GM12878 (cell line): ENCODE measurements at regions not wholly inside any gene's neighbourhood (a gene's known extent, or its start where the extent isn't known, plus 50 kb on each side); places are given as distances from the start of the nearest gene placed in this dataset.

Experiments used
- ATF2 ChIP-seq: IDR thresholded peaks from 2 replicates; pipeline ENCODE4 v1.6.1; 2012; ENCODE audit warnings: low read length, inconsistent platforms
- BACH1 ChIP-seq: fragments of 450-650 bp; IDR thresholded peaks from 2 replicates; pipeline ENCODE4 v1.6.1; 2017; ENCODE audit warnings: mild to moderate bottlenecking, borderline replicate concordance
- BCL11A ChIP-seq: IDR thresholded peaks from 2 replicates; pipeline ENCODE4 v1.6.1; 2011; ENCODE audit warnings: low read depth, low read length
- CUX1 ChIP-seq: IDR thresholded peaks from 2 replicates; pipeline ENCODE4 v1.6.1; 2012; ENCODE audit warnings: improper control_type of control experiment, low read depth, low read length; ENCODE audit not compliant: insufficient replicate concordance
- DPF2 ChIP-seq: fragments of 450-650 bp; IDR thresholded peaks from 2 replicates; pipeline ENCODE4 v1.6.1; 2017; ENCODE audit warnings: mild to moderate bottlenecking
- E2F8 ChIP-seq: fragments of 450-650 bp; IDR thresholded peaks from 2 replicates; pipeline ENCODE4 v1.6.1; 2018; ENCODE audit warnings: mild to moderate bottlenecking, low read depth, moderate library complexity; ENCODE audit not compliant: partially characterized antibody
- EGR1 ChIP-seq, 2 experiments: IDR thresholded peaks; 1 replicate in 1 of 2; 2 replicates in 1 of 2; pipeline ENCODE4 v1.6.1; 2011 to 2012; ENCODE audit warnings: low read depth in 2 of 2, low read length in 2 of 2, borderline replicate concordance in 1 of 2, mild to moderate bottlenecking in 1 of 2, moderate library complexity in 1 of 2
- NFXL1 ChIP-seq: fragments of 450-650 bp; IDR thresholded peaks from 2 replicates; pipeline ENCODE4 v1.6.1; 2017; ENCODE audit warnings: antibody characterized with exemption, mild to moderate bottlenecking, borderline replicate concordance
- NRF1 ChIP-seq: conservative IDR thresholded peaks from 2 replicates; pipeline ENCODE4 v1.6.1; 2011; ENCODE audit warnings: mild to moderate bottlenecking, low read depth, low read length, improper control_type of control experiment
- STAT1 ChIP-seq: fragments of 450-650 bp; conservative IDR thresholded peaks from 2 replicates; pipeline ENCODE4 v1.6.1; 2014; ENCODE audit warnings: antibody characterized with exemption, mild to moderate bottlenecking
- SUZ12 ChIP-seq: fragments of 200-600 bp; sonication (generic); IDR thresholded peaks from one replicate; pipeline ENCODE4 v1.6.1; 2018; ENCODE audit warnings: antibody characterized with exemption, mild to moderate bottlenecking; ENCODE audit not compliant: unreplicated experiment
- TARDBP ChIP-seq: IDR thresholded peaks from 2 replicates; pipeline ENCODE4 v1.6.1; 2016; ENCODE audit warnings: borderline replicate concordance
- ZBED1 ChIP-seq: IDR thresholded peaks from 2 replicates; pipeline ENCODE4 v1.6.1; 2016; ENCODE audit warnings: borderline replicate concordance
- ZBTB11 ChIP-seq: fragments of 450-650 bp; formaldehyde crosslinking; IDR thresholded peaks from 2 replicates; pipeline ENCODE4 v1.5.0; 2022; ENCODE audit warnings: mild to moderate bottlenecking, missing genetic modification characterization
- ZNF622 ChIP-seq: fragments of 450-650 bp; IDR thresholded peaks from 2 replicates; pipeline ENCODE4 v1.6.1; 2017; ENCODE audit warnings: mild to moderate bottlenecking, inconsistent platforms
- ZZZ3 ChIP-seq: IDR thresholded peaks from 2 replicates; pipeline ENCODE4 v1.6.1; 2011; ENCODE audit warnings: low read depth; ENCODE audit not compliant: control insufficient read depth, insufficient read length

- TF ChIP-seq ZBTB11 (CRISPR knock-in tag) (no peak), STAT1 (no peak), ATF2 (peak; percentile 39; the same call in 1 of the 2 replicates), EGR1 (IDR thresholded peaks at IDR 0.05; ENCODE audit: borderline replicate concordance in 1 of 2, low read depth in 2 of 2, low read length in 2 of 2) (no peak), BCL11A (no peak), ZNF622 (no peak), ZBED1 (no peak), BACH1 (no peak), TARDBP (no peak), SUZ12 (no peak), CUX1 (no peak), E2F8 (no peak), DPF2 (no peak), NRF1 (no peak), ZZZ3 (no peak), NFXL1 (no peak)
Measured at GRCh38 chr3:144810160-144810559, 838.5 kb downstream of the DIPK2A start (continued).
